Activated T-helper 2 cell treated with anti-CD3 and anti-CD28 coated beads, Interferon-gamma antibody, Interleukin-2, Interleukin-4, amounts not matched to agents 10 μg/mL and 5 μg/mL and 100 μg/mL, durations not matched to agents 14 hours and 24 hours and 36 hours (primary cell): ENCODE measurements at regions not wholly inside any gene's neighbourhood (a gene's known extent, or its start where the extent isn't known, plus 50 kb on each side); places are given as distances from the start of the nearest gene placed in this dataset.
"Not testable (repeated sequence)": the region's sequence is repeated elsewhere in the genome, so short reads cannot be mapped to it uniquely, and the experiment has no call there.

Source experiments
- DNase-seq: peaks from one replicate; pipeline ENCODE4 v3.0.0; 2021; ENCODE audit warnings: low spot score
- H3K27ac Mint-ChIP-seq: one replicate; pipeline ENCODE4 v1.8.0; 2021; ENCODE audit warnings: mixed read lengths
- H3K27me3 Mint-ChIP-seq: one replicate; pipeline ENCODE4 v1.8.0; 2021; ENCODE audit warnings: low read depth, mixed read lengths
- H3K36me3 Mint-ChIP-seq: one replicate; pipeline ENCODE4 v1.8.0; 2021; ENCODE audit warnings: low read depth, mixed read lengths
- H3K4me1 Mint-ChIP-seq: one replicate; pipeline ENCODE4 v1.8.0; 2021; ENCODE audit warnings: low read depth, mixed read lengths
- H3K4me3 Mint-ChIP-seq: one replicate; pipeline ENCODE4 v1.8.0; 2021; ENCODE audit warnings: low read depth, mild to moderate bottlenecking, moderate library complexity, mixed read lengths
- H3K9me3 Mint-ChIP-seq: one replicate; pipeline ENCODE4 v1.8.0; 2021; ENCODE audit warnings: mixed read lengths
- intact Hi-C: fragments of 100-400 bp; cut with micrococcal nuclease; formaldehyde crosslinking; loops from one replicate; pipeline ENCODE4 v1.15.1; 2023

DNA sequence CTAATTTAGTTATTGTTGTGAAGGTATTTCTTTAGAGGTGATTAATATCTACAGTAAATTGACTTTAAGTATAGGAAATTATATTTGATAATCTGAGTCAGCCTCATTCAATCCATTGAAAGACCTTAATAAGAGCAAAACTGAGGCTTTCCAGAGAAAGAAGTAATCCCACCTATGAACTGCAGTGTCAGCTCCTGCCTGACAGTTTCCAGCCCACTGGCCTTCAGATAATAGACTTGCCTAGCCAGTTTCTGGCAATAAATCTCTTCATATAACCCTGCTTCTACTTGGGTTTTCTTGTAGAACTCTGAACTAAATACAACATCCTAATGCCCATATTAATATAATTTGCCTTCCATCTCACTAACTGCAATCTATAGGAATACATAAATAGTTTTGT, 437.9 kb upstream of the UBE2E3 start:
- no peaks in the 10 kb centered on the region for H3K27me3 Mint-ChIP-seq
- no peak for DNase-seq
- H3K36me3 Mint-ChIP-seq, result no peaks in the 10 kb centered on the region
- intact Hi-C loops, result no loop called here
- H3K4me1 Mint-ChIP-seq, result no peaks in the 10 kb centered on the region
- H3K9me3 Mint-ChIP-seq, result no peaks in the 10 kb centered on the region
- H3K4me3 Mint-ChIP-seq, result no peak overlapping the region
- H3K27ac Mint-ChIP-seq, result no peak overlapping the region

DNA sequence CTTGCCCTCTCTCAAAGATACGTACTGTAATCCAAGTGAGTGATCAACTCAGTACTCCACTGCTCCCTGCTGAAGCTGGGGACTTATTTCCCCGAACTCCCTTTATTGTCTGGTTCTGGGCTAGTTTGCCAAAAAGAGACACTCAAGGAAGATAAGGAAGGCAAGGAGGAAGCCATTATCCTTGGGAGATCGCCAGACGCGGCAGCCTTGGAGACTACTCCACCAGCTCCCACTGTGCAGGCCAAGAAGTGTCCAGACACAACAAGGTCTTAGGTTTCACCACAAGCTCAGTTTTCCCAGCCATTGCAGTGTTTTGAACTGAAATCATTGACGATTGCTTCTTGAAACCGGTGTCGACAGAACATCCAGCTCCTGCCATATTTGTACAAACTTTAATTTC, 439.6 kb upstream of the UBE2E3 start:
- Mint-ChIP-seq H3K27me3 (no peaks in the 10 kb centered on the region), H3K27ac (no peak overlapping the region), H3K9me3 (no peaks in the 10 kb centered on the region), H3K4me1 (no peaks in the 10 kb centered on the region), H3K4me3 (no peak overlapping the region), H3K36me3 (no peaks in the 10 kb centered on the region)
- DNase-seq, result no peak
- intact Hi-C loops, result no loop called here

DNA sequence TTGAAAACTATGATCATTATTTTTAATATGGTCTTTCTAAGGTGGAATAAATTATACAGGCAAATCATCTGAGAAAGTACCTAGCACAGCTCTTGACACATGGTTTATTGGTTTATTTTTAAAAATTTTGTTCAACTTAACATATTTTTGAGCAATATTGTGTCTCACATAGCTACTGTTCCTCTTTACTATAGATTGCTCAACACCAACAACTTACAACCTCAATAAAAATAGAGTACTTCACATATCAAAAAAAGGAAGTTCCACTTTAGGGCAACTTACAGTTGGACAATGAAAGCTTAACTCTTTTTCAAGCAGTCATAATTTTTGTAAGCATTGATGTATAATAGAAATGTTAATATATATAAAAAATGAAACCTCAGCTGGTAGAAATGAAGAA, 440.9 kb upstream of the UBE2E3 start:
- no peaks in the 10 kb centered on the region for H3K9me3 Mint-ChIP-seq
- no peak for DNase-seq
- intact Hi-C loops, result no loop called here

DNA sequence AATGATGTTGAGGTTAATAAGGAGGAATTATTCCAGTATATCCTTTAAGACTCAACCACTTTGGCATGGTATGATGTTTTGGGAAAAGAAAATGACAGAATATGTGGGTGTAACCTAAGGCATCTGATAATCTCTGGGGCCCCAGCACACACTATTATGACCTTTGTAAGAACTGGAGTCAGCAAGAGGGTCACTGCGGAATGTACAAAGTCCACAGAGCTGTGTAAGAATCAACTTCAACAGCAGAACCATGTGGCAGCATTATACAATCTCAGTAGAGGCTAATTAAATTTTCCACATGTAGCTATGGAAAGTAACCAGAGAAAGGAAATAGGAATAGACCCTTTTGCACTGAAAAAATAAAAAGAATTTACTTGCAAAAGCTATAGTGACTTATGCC, 445.1 kb upstream of the UBE2E3 start:
- Mint-ChIP-seq H3K4me3 (no peak overlapping the region), H3K27ac (no peak overlapping the region), H3K36me3 (no peaks in the 10 kb centered on the region), H3K27me3 (no peaks in the 10 kb centered on the region), H3K9me3 (no peaks in the 10 kb centered on the region), H3K4me1 (no peaks in the 10 kb centered on the region)
- intact Hi-C loops, result no loop called here
- no peak for DNase-seq

More for the DNA sequence above, 440.9 kb upstream of the UBE2E3 start:
- Mint-ChIP-seq H3K4me1 (no peaks in the 10 kb centered on the region), H3K27me3 (no peaks in the 10 kb centered on the region), H3K4me3 (no peak overlapping the region), H3K27ac (no peak overlapping the region), H3K36me3 (no peaks in the 10 kb centered on the region)

DNA sequence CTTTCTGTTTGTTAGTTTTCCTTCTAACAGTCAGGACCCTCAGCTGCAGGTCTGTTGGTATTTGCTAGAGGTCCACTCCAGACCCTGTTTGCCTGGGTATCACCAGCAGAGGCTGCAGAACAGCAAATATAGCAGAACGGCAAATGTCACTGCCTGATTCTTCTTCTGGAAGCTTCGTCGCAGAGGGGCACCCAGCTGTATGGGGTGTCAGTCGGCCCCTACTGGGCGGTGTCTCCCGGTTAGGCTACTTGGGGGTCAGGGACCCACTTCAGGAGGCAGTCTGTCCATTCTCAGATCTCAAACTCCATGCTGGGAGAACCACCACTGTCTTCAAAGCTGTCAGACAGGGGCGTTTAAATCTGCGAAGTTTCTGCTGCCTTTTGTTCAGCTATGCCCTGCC, 448.6 kb upstream of the UBE2E3 start:
- intact Hi-C loops, H3K4me1 Mint-ChIP-seq, H3K36me3 Mint-ChIP-seq, H3K27me3 Mint-ChIP-seq, H3K27ac Mint-ChIP-seq, H3K9me3 Mint-ChIP-seq, H3K4me3 Mint-ChIP-seq, DNase-seq: not testable (repeated sequence)

DNA sequence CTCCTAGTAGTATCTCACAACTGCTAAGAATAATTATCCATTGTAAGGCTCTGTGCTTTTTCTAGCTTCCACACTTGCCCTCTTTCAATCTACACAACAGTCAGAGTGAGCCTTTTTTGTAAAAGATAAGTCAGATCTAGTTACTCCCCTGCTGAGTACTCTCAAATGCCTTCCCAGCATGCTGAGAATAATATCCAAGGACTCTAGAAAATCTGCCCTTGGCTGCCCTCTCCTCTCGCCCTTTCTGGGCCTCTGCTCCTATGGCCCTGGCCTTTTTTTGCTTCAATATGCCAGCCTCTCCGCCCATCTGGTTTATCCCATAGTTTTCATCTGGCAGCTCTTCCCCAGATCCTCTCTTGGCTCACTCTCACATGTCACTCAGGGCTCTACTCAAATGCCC, 455.9 kb upstream of the UBE2E3 start:
- intact Hi-C loops, result no loop called here
- no peak overlapping the region for H3K4me3 Mint-ChIP-seq
- H3K9me3 Mint-ChIP-seq, result no peaks in the 10 kb centered on the region
- DNase-seq, result no peak
- no peaks in the 10 kb centered on the region for H3K36me3 Mint-ChIP-seq
- no peaks in the 10 kb centered on the region for H3K27me3 Mint-ChIP-seq
- no peak overlapping the region for H3K27ac Mint-ChIP-seq
- no peaks in the 10 kb centered on the region for H3K4me1 Mint-ChIP-seq

DNA sequence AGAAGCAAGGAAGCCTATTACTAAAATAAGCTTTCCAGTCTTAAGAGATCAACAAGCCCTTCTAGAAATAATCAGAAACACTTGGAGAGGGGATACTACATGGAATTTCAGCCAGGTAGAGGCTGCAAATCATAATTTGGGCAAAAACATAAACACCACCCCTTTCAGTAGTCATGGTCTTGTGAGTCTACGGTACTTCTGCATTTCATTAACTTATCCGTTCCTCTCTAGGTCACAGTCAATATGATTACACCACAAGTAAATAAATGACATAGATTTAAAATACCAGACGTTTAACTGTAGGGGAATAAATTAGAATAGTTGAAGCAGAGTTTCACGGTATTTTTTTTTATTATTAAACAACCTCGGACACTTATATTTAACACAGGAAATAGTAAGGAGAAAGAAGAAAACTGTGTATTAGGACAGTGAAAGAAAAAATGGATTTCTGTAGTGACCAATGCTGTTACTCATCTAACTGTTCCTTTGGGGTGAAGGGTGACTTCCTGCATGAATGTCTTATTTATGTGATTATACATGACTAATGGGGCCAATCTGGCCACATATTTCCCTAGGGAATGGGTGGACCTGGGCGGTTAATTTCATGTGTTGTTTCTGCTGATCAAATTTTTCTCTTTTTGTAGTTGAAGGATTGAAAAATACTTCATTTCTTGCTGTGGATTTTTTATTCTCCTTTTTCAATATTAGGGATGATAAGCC, 456.6 kb upstream of the UBE2E3 start:
- Mint-ChIP-seq H3K27me3 (no peaks in the 10 kb centered on the region), H3K4me3 (no peak overlapping the region), H3K9me3 (no peaks in the 10 kb centered on the region), H3K36me3 (no peaks in the 10 kb centered on the region), H3K4me1 (no peaks in the 10 kb centered on the region), H3K27ac (no peak overlapping the region)
- intact Hi-C loops, result no loop called here
- no peak for DNase-seq

DNA sequence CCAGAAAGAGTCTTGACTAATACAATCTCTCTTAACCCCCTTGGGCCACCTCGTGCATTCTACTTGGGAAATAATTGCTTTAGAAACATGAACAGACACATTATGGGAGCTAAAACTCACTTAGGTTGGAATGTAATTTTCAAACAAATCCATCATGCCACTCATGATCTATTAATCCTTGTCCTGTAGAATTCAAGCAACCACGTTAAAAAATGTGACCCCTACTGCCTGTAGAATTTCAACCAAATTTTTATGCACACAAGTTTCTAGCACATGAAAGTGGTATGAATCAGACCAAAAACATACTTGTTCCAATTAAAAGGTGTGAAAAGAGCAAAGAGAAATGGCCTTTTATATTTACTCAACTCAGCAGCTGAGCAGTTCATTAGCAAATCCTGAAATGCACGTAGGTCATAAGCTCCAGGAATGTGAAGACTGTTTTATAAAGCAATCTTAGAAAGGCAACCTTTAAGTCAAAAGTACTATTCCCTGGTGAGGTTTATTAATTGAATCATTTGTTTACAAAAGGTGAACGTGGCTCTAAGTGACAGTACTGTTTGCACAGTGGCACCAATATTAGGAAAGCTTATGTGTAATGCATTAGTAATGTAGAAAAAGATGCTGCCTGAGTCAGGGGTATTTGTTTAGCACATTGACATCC, 459.4 kb upstream of the UBE2E3 start:
- intact Hi-C loops, result no loop called here
- Mint-ChIP-seq H3K27me3 (no peaks in the 10 kb centered on the region), H3K4me3 (no peak overlapping the region), H3K27ac (no peak overlapping the region), H3K9me3 (no peaks in the 10 kb centered on the region), H3K36me3 (no peaks in the 10 kb centered on the region), H3K4me1 (no peaks in the 10 kb centered on the region)
- DNase-seq, result no peak

DNA sequence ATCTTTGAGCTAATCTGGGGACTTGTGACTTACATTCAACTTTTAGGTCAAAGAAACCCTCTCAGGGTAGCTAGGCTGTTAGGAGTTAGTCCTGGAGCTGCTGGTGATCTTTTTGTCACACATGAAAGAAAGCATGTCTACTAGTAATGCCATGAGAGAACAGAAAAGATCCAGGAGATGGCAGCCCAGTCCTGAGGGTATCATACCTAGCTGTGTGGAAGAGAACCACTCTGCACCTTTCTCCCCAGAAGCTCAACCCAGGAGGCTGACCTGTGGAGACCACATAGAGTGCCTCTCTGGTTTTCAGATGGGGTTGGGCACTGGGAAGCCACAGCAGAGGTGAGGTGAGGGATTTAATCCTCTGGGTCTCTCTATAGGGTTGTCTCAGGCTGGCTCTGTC, 460.2 kb upstream of the UBE2E3 start:
- H3K9me3 Mint-ChIP-seq, result no peaks in the 10 kb centered on the region
- no peak for DNase-seq

DNA sequence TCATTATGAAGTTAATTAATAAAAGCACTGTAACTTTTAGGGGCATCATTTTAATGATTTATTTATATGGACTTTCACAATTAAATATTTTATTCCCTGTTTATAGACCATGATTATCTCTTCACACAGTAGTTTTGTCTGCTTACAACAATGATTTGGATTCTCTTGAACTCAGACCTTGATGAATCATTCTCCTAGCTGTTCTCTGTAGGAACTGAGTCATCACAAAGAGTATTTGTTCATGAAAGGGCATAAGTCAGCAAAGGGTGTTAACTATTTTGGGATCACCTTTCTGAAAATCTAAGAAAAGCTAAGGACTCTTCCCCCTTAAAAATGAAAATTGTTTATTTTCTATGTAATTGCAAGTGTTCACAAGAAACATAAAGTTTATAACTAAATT, 461.1 kb upstream of the UBE2E3 start:
- Mint-ChIP-seq H3K4me1 (no peaks in the 10 kb centered on the region), H3K9me3 (no peaks in the 10 kb centered on the region), H3K36me3 (no peaks in the 10 kb centered on the region), H3K27me3 (no peaks in the 10 kb centered on the region), H3K27ac (no peak overlapping the region), H3K4me3 (no peak overlapping the region)
- no peak for DNase-seq
- intact Hi-C loops, result no loop called here

More for the DNA sequence above, 460.2 kb upstream of the UBE2E3 start:
- no peaks in the 10 kb centered on the region for H3K27me3 Mint-ChIP-seq
- H3K36me3 Mint-ChIP-seq, result no peaks in the 10 kb centered on the region
- H3K4me1 Mint-ChIP-seq, result no peaks in the 10 kb centered on the region
- intact Hi-C loops, result no loop called here
- no peak overlapping the region for H3K27ac Mint-ChIP-seq
- H3K4me3 Mint-ChIP-seq, result no peak overlapping the region

DNA sequence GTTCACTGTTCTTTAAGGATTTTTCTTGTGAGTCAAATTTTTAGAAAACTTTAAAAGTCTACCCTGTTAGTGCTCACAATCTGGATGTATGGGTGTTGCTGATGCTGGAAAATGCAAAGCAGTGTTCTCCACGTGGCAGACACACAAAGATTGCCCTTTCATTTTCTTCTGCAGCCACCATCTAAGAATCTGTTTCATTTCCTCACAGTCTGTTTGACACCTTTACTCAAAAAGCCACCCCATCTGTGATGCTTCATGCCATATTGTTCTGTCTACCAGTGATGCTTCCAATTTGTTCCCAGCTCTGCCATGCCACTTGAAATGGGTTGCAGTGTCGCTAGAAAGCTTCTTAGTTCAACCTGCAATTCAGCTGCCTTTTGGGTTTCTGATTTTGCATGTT, 464.2 kb upstream of the UBE2E3 start:
- H3K27ac Mint-ChIP-seq, result no peak overlapping the region
- no peaks in the 10 kb centered on the region for H3K27me3 Mint-ChIP-seq
- no peaks in the 10 kb centered on the region for H3K9me3 Mint-ChIP-seq
- H3K36me3 Mint-ChIP-seq, result no peaks in the 10 kb centered on the region
- DNase-seq, result no peak
- intact Hi-C loops, result no loop called here
- H3K4me1 Mint-ChIP-seq, result no peaks in the 10 kb centered on the region
- H3K4me3 Mint-ChIP-seq, result no peak overlapping the region

DNA sequence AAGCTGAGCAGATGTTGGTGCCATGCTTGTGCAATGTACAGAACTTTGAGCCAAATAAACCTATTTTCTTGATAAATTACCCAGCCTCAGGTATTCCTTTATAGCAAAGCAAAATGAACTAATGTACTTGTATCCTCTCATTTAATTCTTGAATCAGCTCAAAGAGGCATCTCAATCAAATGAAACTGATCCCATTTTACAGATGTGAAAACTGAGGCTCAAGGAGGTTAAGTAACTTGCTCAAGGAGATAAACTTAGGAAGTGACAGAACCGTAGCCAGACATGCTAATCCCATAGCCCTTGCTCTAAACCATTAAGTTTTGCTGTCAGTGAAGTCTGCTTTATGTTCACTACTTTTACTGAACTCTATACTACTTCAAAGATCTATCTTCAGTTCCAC, 467.0 kb upstream of the UBE2E3 start:
- Mint-ChIP-seq H3K27ac (no peak overlapping the region), H3K36me3 (no peaks in the 10 kb centered on the region), H3K9me3 (no peaks in the 10 kb centered on the region), H3K4me1 (no peaks in the 10 kb centered on the region), H3K27me3 (no peaks in the 10 kb centered on the region), H3K4me3 (no peak overlapping the region)
- intact Hi-C loops, result no loop called here
- no peak for DNase-seq

DNA sequence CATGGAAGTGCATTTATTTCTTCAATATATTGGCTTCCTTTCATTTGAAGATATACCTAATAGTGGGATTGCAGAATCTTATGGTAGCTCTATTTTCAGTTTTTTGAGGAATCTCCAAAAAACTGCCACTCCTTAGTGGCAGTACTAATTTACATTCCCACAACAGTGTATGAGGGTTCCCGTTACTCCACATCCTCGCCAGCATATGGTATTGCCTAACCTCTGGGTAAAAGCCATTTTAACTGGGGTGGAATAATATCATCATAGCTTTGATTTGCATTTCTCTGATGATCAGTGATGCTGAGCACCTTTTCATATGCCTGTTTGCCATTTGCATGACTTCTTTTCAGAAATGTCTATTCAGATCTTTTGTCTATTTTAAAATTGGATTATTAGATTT, 471.9 kb upstream of the UBE2E3 start:
- Mint-ChIP-seq H3K36me3 (no peaks in the 10 kb centered on the region), H3K4me1 (no peaks in the 10 kb centered on the region), H3K9me3 (no peaks in the 10 kb centered on the region), H3K27ac (no peak overlapping the region), H3K27me3 (no peaks in the 10 kb centered on the region), H3K4me3 (no peak overlapping the region)
- DNase-seq, result no peak
- intact Hi-C loops, result no loop called here
